HepG2 (cell line): ENCODE measurements at regions not wholly inside any gene's neighbourhood (a gene's known extent, or its start where the extent isn't known, plus 50 kb on each side); places are given as distances from the start of the nearest gene placed in this dataset.

Source experiments
- CHD4 ChIP-seq: fragments of 200-600 bp; sonication (generic); IDR thresholded peaks from 2 replicates; pipeline ENCODE4 v1.7.0; 2017; ENCODE audit warnings: mild to moderate bottlenecking, low read length, borderline replicate concordance
- POLR2A ChIP-seq, 2 experiments: IDR thresholded peaks; 2 replicates each; pipeline ENCODE4 v1.6.1; 2011; ENCODE audit warnings: low read depth in 2 of 2, low read length in 2 of 2, mild to moderate bottlenecking in 1 of 2, moderate library complexity in 1 of 2; ENCODE audit not compliant: insufficient read depth in 1 of 2
- ZNF33A ChIP-seq: sonication (generic); formaldehyde crosslinking; IDR thresholded peaks from 2 replicates; pipeline ENCODE4 v1.5.1; 2020; ENCODE audit warnings: missing genetic modification reagents, mild to moderate bottlenecking, moderate library complexity, borderline replicate concordance

GRCh38 chr3:69579306-69580041, 159.8 kb upstream of the MITF start:
- TF ChIP-seq POLR2A (IDR thresholded peaks at IDR 0.05; ENCODE audit: insufficient read depth in 1 of 2, low read depth in 2 of 2, low read length in 2 of 2) (no peak), CHD4 (no peak), ZNF33A (no peak)
